ENCODE measurements at regions not wholly inside any gene's neighbourhood (a gene's known extent, or its start where the extent isn't known, plus 50 kb on each side); places are given as distances from the start of the nearest gene placed in this dataset.

DNA sequence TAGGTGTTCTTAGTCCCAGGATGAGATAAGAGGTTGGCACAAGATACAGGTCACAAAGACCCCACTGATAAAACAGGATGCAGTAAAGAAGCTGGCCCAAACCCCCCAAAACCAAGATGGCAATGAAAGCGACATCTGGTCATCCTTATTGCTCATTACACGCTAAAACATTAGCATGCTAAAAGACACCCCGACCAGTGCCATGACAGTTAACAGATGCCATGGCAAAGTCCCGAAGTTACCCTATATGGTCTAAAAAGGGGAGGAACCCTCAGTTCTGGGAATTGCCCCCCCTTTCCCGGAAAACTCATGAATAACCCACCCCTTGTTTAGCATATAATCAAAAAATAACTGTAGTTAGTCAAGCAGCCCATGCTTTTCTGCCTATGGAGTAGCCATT lies 251.1 kb downstream of the SLC4A3 start:
- TF ChIP-seq, protein P1, sequence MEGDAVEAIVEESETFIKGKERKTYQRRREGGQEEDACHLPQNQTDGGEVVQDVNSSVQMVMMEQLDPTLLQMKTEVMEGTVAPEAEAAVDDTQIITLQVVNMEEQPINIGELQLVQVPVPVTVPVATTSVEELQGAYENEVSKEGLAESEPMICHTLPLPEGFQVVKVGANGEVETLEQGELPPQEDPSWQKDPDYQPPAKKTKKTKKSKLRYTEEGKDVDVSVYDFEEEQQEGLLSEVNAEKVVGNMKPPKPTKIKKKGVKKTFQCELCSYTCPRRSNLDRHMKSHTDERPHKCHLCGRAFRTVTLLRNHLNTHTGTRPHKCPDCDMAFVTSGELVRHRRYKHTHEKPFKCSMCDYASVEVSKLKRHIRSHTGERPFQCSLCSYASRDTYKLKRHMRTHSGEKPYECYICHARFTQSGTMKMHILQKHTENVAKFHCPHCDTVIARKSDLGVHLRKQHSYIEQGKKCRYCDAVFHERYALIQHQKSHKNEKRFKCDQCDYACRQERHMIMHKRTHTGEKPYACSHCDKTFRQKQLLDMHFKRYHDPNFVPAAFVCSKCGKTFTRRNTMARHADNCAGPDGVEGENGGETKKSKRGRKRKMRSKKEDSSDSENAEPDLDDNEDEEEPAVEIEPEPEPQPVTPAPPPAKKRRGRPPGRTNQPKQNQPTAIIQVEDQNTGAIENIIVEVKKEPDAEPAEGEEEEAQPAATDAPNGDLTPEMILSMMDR (IDR thresholded peaks at IDR 0.05; ENCODE audit: insufficient read depth, low read depth, low read length) = no peak
- no peaks in the 10 kb centered on the region for H3K36me3 ChIP-seq (ENCODE audit: control insufficient read depth, insufficient read depth, low read length)
- ChIA-PET CTCF (no interaction called here), POLR2A (interaction anchor here (0.8 kb wide), 1 partner anchor 107 kb away, joined by 3 read pairs; no protein-coding TSS in a partner anchor)
- H3K27me3 ChIP-seq (ENCODE audit: control insufficient read depth, insufficient read depth, low read length) = no peaks in the 10 kb centered on the region
- H3K4me3 ChIP-seq (ENCODE audit: low read depth, low read length) = no peak overlapping the region
- no peak for DNase-seq (ENCODE audit: low read depth)

DNA sequence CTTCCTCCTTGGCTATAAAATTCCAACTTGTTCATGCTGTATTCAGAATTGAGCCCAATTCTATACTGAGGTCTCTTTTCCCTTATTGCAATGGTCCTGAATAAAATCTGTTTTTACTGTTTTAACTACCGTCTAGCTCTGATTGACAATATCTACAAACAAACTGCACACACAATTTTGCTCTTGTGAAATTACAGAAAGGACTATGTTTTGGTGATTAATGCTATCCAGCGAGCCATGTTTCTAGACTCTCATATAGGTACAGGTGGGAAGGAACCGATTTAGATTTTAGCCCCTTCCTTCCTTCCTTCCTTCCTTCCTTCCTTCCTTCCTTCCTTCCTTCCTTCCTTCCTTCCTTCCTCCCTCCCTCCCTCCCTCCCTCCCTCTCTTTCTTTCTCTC lies 254.4 kb downstream of the SLC4A3 start:
- Histone ChIP-seq H3K36me3 (ENCODE audit: control insufficient read depth, insufficient read depth, low read length) (no peaks in the 10 kb centered on the region), H3K27me3 (ENCODE audit: control insufficient read depth, insufficient read depth, low read length) (no peaks in the 10 kb centered on the region), H3K4me3 (ENCODE audit: low read depth, low read length) (no peak overlapping the region)
- ChIA-PET POLR2A (no interaction called here), CTCF (no interaction called here)
- TF ChIP-seq, protein P1 (IDR thresholded peaks at IDR 0.05; ENCODE audit: insufficient read depth, low read depth, low read length) = no peak
- DNase-seq (ENCODE audit: low read depth) = no peak

DNA sequence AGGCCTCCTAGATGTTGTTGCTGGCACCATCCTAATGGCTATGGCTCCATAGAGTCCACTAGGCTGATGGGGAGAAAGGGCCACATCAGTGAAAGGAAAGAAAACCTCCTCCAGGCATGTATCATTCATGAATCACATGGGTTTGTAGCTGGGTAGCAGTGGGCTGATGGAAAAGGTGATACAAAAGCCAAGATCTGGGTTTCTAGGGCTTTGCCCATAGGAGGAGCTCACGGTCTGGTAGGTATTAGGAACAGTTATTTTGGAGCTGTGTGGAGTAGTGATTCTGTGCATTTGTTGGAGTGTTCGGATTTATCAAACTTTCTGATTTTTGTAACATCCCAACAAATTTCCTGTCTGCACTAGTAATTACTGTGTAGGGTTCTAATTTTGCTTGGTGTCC lies 259.2 kb downstream of the SLC4A3 start:
- TF ChIP-seq, protein P1 (IDR thresholded peaks at IDR 0.05; ENCODE audit: insufficient read depth, low read depth, low read length) = peak; percentile 46
- DNase-seq (ENCODE audit: low read depth) = no peak
- no peaks in the 10 kb centered on the region for H3K36me3 ChIP-seq (ENCODE audit: control insufficient read depth, insufficient read depth, low read length)
- ChIA-PET POLR2A (no interaction called here), CTCF (interaction anchor here (1.7 kb wide), 1 partner anchor 181 kb away, joined by 4 read pairs; no protein-coding TSS in a partner anchor)
- H3K4me3 ChIP-seq (ENCODE audit: low read depth, low read length) = no peak overlapping the region
- no peaks in the 10 kb centered on the region for H3K27me3 ChIP-seq (ENCODE audit: control insufficient read depth, insufficient read depth, low read length)

GRCh38 chr2:219887870-219888269 lies 260.4 kb downstream of the SLC4A3 start:
- no peak overlapping the region for H3K4me3 ChIP-seq (ENCODE audit: low read depth, low read length)
- H3K27me3 ChIP-seq (ENCODE audit: control insufficient read depth, insufficient read depth, low read length) = no peaks in the 10 kb centered on the region
- no peak for DNase-seq (ENCODE audit: low read depth)
- TF ChIP-seq, protein P1 (IDR thresholded peaks at IDR 0.05; ENCODE audit: insufficient read depth, low read depth, low read length) = no peak
- no peaks in the 10 kb centered on the region for H3K36me3 ChIP-seq (ENCODE audit: control insufficient read depth, insufficient read depth, low read length)
- POLR2A ChIA-PET = no interaction called here
- CTCF ChIA-PET = interaction anchor here (1.7 kb wide), 1 partner anchor 179 kb away, joined by 4 read pairs; no protein-coding TSS in a partner anchor

- DNase-seq (ENCODE audit: low read depth) = no peak
- ChIA-PET POLR2A (no interaction called here), CTCF (no interaction called here)
- no peaks in the 10 kb centered on the region; the same call in 1 of the 2 replicates for H3K27me3 ChIP-seq (ENCODE audit: control insufficient read depth, insufficient read depth, low read length)
- TF ChIP-seq, protein P1 (IDR thresholded peaks at IDR 0.05; ENCODE audit: insufficient read depth, low read depth, low read length) = no peak
- H3K36me3 ChIP-seq (ENCODE audit: control insufficient read depth, insufficient read depth, low read length) = no peaks in the 10 kb centered on the region
- no peak overlapping the region for H3K4me3 ChIP-seq (ENCODE audit: low read depth, low read length)
Measured at GRCh38 chr2:219893541-219893940, 266.1 kb downstream of the SLC4A3 start.
